Bronchial epithelial cell (primary cell): ENCODE measurements at regions not wholly inside any gene's neighbourhood (a gene's known extent, or its start where the extent isn't known, plus 50 kb on each side); places are given as distances from the start of the nearest gene placed in this dataset.

ENCODE experiments used
- DNase-seq: peaks from one replicate; pipeline ENCODE4 v3.0.0-alpha.2; 2010; ENCODE audit warnings: low read depth
- FAIRE-seq: peaks from 2 replicates; lab custom pipeline; 2011; peaks lifted over from hg19 to GRCh38; lab: Jason Lieb, UNC
- H3K27me3 ChIP-seq: 2 replicates; pipeline ENCODE4 v1.5.1; 2011; ENCODE audit warnings: low read length; ENCODE audit not compliant: control insufficient read depth, insufficient read depth
- H3K36me3 ChIP-seq: 2 replicates; pipeline ENCODE4 v1.5.1; 2011; ENCODE audit warnings: low read length; ENCODE audit not compliant: control insufficient read depth, insufficient read depth
- H3K4me3 ChIP-seq: 2 replicates; pipeline ENCODE4 v1.5.1; 2011; ENCODE audit warnings: mild to moderate bottlenecking, low read depth, low read length, control low read depth
- CTCF ChIP-seq: IDR thresholded peaks from 2 replicates; pipeline ENCODE4 v1.5.1; 2011; ENCODE audit warnings: mild to moderate bottlenecking, moderate library complexity, low read length, control low read depth, inconsistent platforms; ENCODE audit not compliant: insufficient read depth, severe bottlenecking

DNA sequence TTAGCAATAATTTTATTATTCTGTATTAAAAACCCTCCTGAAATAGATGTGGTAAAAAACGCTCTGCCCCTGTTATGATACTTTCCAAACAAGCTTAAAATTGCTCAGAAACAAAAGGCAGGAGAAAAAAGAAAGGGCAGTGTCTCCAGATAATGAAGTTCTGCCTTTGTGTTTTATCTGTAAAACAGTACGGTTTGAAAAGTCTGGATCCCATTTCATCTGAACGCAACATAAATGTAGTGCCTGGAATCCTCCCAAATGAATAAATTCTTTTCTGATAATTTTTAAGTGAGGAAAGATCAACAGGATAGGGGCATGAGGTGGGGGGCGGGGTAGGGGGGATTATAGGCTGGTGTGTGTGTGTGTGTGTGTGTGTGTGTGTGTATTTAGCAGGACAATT lies 87.5 kb upstream of the SOX9 start:
- DNase-seq (no peak), FAIRE-seq (no peak)
- Histone ChIP-seq H3K27me3 (peaks cover 1% of the 10 kb centered on the region), H3K36me3 (no peaks in the 10 kb centered on the region), H3K4me3 (no peak overlapping the region)
- no peak for TF ChIP-seq CTCF

- FAIRE-seq (no peak), DNase-seq (no peak)
- no peaks in the 10 kb centered on the region for H3K36me3 ChIP-seq
- no peak overlapping the region for H3K4me3 ChIP-seq
- TF ChIP-seq CTCF: no peak
- peaks cover 1% of the 10 kb centered on the region for H3K27me3 ChIP-seq
Measured at GRCh38 chr17:72034000-72034399, 86.8 kb upstream of the SOX9 start.

- TF ChIP-seq CTCF: no peak
- H3K4me3 ChIP-seq: no peak overlapping the region
- FAIRE-seq (no peak), DNase-seq (no peak)
- H3K27me3 ChIP-seq: peaks cover 1% of the 10 kb centered on the region
- H3K36me3 ChIP-seq: no peaks in the 10 kb centered on the region
Measured at GRCh38 chr17:72038427-72038826, 82.4 kb upstream of the SOX9 start.

DNA sequence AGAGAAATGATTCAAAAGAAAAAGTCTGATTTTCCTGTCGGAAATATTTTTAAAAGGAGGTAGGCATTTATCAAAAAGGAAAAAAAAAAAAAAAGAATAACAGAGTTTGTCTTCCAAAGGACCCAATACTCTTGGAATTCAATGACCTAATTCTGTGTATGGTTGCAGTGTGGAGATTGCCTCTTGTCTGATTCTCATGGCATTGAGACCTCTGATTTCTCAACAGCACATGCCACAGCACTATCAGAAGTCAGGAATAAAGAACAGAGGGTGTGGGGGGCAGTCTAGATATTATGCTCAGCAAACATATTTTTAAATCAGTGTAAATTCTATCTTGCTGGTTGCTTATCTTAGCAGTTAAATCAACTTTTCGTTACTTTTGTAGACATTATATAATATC lies 81.3 kb upstream of the SOX9 start:
- Histone ChIP-seq H3K27me3 (peaks cover 1% of the 10 kb centered on the region), H3K4me3 (no peak overlapping the region), H3K36me3 (no peaks in the 10 kb centered on the region)
- FAIRE-seq: no peak
- TF ChIP-seq CTCF: no peak
- DNase-seq: no peak

GRCh38 chr17:72046178-72046577 lies 74.6 kb upstream of the SOX9 start:
- no peak for TF ChIP-seq CTCF
- Histone ChIP-seq H3K36me3 (no peaks in the 10 kb centered on the region), H3K4me3 (no peak overlapping the region), H3K27me3 (no peaks in the 10 kb centered on the region)
- peak; percentile 82 for FAIRE-seq
- DNase-seq: no peak
